Lower leg skin (tissue), 3 donors: ENCODE measurements at regions not wholly inside any gene's neighbourhood (a gene's known extent, or its start where the extent isn't known, plus 50 kb on each side); places are given as distances from the start of the nearest gene placed in this dataset.

Experiments
- POLR2A ChIP-seq, 2 donors: fragments of 450-650 bp; IDR thresholded peaks; one replicate each; pipeline ENCODE4 v1.6.1; 2016 to 2017; ENCODE audit warnings: antibody characterized with exemption in 2 of 2, mild to moderate bottlenecking in 1 of 2, moderate library complexity in 1 of 2
- TF ChIP-seq, protein P1 (sequence below), 3 donors: fragments of 450-650 bp; IDR thresholded peaks; one replicate each; pipeline ENCODE4 v1.5.1; 2016; ENCODE audit warnings: antibody characterized with exemption in 3 of 3, mild to moderate bottlenecking in 3 of 3, moderate library complexity in 2 of 3

GRCh38 chr4:66972087-66972486, 573.2 kb downstream of the CENPC start:
- no peak for TF ChIP-seq POLR2A (IDR thresholded peaks at IDR 0.05)
- TF ChIP-seq, protein P1, sequence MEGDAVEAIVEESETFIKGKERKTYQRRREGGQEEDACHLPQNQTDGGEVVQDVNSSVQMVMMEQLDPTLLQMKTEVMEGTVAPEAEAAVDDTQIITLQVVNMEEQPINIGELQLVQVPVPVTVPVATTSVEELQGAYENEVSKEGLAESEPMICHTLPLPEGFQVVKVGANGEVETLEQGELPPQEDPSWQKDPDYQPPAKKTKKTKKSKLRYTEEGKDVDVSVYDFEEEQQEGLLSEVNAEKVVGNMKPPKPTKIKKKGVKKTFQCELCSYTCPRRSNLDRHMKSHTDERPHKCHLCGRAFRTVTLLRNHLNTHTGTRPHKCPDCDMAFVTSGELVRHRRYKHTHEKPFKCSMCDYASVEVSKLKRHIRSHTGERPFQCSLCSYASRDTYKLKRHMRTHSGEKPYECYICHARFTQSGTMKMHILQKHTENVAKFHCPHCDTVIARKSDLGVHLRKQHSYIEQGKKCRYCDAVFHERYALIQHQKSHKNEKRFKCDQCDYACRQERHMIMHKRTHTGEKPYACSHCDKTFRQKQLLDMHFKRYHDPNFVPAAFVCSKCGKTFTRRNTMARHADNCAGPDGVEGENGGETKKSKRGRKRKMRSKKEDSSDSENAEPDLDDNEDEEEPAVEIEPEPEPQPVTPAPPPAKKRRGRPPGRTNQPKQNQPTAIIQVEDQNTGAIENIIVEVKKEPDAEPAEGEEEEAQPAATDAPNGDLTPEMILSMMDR (IDR thresholded peaks at IDR 0.05): no peak
